Transverse colon (tissue), 4 donors: ENCODE measurements at regions not wholly inside any gene's neighbourhood (a gene's known extent, or its start where the extent isn't known, plus 50 kb on each side); places are given as distances from the start of the nearest gene placed in this dataset.

Source experiments
- DNase-seq: peaks from one replicate; pipeline ENCODE4 v3.0.0-alpha.2; 2019
- H3K27ac ChIP-seq, 4 donors: fragments of 200-600 bp; sonication (generic); 2 replicates each; pipeline ENCODE4 v1.5.1; 2016 to 2018; ENCODE audit warnings: inconsistent platforms in 4 of 4
- H3K27me3 ChIP-seq: fragments of 200-600 bp; sonication (generic); 2 replicates; pipeline ENCODE4 v1.5.1; 2017; ENCODE audit warnings: inconsistent platforms
- H3K36me3 ChIP-seq, 4 donors: fragments of 200-600 bp; sonication (generic); 2 replicates each; pipeline ENCODE4 v1.5.1; 2017 to 2019; ENCODE audit warnings: inconsistent platforms in 4 of 4
- H3K4me1 ChIP-seq, 4 donors: fragments of 200-600 bp; sonication (generic); 2 replicates each; pipeline ENCODE4 v1.5.1; 2017 to 2020; ENCODE audit warnings: inconsistent platforms in 4 of 4
- H3K4me3 ChIP-seq, 4 donors: fragments of 200-600 bp; sonication (generic); 1 replicate in 1 of 4; 2 replicates in 3 of 4; pipeline versions ENCODE4 v1.5.1 to v1.6.1; 2017 to 2019; ENCODE audit warnings: inconsistent platforms in 4 of 4
- H3K9me3 ChIP-seq, 2 donors: fragments of 200-600 bp; sonication (generic); 2 replicates each; pipeline ENCODE4 v1.5.1; 2017 to 2019; ENCODE audit warnings: inconsistent platforms in 2 of 2
- EP300 ChIP-seq: sonication (generic); formaldehyde crosslinking; IDR thresholded peaks from one replicate; pipeline ENCODE4 v1.6.1; 2017; ENCODE audit warnings: antibody characterized with exemption, low read depth
- POLR2A ChIP-seq: fragments of 450-650 bp; IDR thresholded peaks from one replicate; pipeline ENCODE4 v1.6.1; 2016; ENCODE audit warnings: antibody characterized with exemption, mild to moderate bottlenecking, moderate library complexity
- POLR2AphosphoS5 ChIP-seq, 3 donors: sonication (generic); formaldehyde crosslinking; IDR thresholded peaks; one replicate each; pipeline ENCODE4 v1.6.1; 2016; ENCODE audit warnings: antibody characterized with exemption in 3 of 3
- WGBS, 2 donors: methylation state at CpG; one replicate each; pipeline ENCODE4 v1.1.5; 2018; ENCODE audit warnings: low coverage in 1 of 2; 5-methylcytosine and 5-hydroxymethylcytosine counted together
- in situ Hi-C, 4 donors: fragments of 200-750 bp; cut with MboI; loops; one replicate each; pipeline versions ENCODE4 v1.15.0 to v1.15.1; 2017; ENCODE audit warnings: low sequenced_read_pairs in 3 of 4, low pct_ligation_motif_present in 1 of 4, low pct_unique_long_range_greater_than_20kb in 1 of 4
- intact Hi-C: fragments of 100-400 bp; cut with DNase I; formaldehyde crosslinking; loops from one replicate; pipeline ENCODE4 v1.15.1; 2023; ENCODE audit warnings: low total_unique reads
- TF ChIP-seq, protein P1 (sequence below), 5 experiments: fragments of 200-600 bp in 3 of 5; fragments of 450-650 bp in 2 of 5; sonication (generic) in 3 of 5; IDR thresholded peaks; 1 replicate in 2 of 5; 2 replicates in 3 of 5; pipeline ENCODE4 v1.5.1; 2016 to 2017; ENCODE audit warnings: antibody characterized with exemption in 5 of 5, inconsistent platforms in 3 of 5, mild to moderate bottlenecking in 2 of 5, moderate library complexity in 1 of 5

DNA sequence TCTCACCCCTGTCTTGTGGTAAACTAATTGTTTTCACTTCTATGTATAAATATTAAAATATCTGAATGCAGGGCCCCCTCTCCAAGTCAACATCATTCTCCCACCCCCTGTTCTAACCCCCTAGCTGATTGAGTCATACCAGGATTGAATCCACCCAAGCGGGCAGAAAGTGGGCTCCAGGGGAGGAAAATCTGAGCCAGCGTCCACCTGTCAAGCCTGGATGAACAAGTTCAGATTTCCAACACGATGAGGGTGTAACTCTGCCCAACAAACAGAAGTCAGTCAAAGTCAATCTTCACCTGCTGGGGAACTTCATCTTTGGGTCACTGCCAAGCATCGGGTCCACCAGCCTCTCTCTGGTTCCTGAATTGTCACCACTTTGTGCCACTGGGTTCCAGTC lies 162.9 kb upstream of the CELF2 start:
- Histone ChIP-seq H3K4me1 (no peaks in the 10 kb centered on the region), H3K9me3 (no peaks in the 10 kb centered on the region), H3K27ac (no peak overlapping the region), H3K4me3 (no peak overlapping the region), H3K27me3 (no peaks in the 10 kb centered on the region), H3K36me3 (no peaks in the 10 kb centered on the region)
- TF ChIP-seq, protein P1, sequence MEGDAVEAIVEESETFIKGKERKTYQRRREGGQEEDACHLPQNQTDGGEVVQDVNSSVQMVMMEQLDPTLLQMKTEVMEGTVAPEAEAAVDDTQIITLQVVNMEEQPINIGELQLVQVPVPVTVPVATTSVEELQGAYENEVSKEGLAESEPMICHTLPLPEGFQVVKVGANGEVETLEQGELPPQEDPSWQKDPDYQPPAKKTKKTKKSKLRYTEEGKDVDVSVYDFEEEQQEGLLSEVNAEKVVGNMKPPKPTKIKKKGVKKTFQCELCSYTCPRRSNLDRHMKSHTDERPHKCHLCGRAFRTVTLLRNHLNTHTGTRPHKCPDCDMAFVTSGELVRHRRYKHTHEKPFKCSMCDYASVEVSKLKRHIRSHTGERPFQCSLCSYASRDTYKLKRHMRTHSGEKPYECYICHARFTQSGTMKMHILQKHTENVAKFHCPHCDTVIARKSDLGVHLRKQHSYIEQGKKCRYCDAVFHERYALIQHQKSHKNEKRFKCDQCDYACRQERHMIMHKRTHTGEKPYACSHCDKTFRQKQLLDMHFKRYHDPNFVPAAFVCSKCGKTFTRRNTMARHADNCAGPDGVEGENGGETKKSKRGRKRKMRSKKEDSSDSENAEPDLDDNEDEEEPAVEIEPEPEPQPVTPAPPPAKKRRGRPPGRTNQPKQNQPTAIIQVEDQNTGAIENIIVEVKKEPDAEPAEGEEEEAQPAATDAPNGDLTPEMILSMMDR (IDR thresholded peaks at IDR 0.05), result no peak
- TF ChIP-seq POLR2A (no peak), POLR2AphosphoS5 (IDR thresholded peaks at IDR 0.05) (no peak), EP300 (no peak)
- DNase-seq, result no peak
- 76% methylated on average over 4 of the region's 4 CpGs; no CpG with 5 or more reads in 1 of the 2 donors for WGBS, 2 donors
- intact Hi-C loops, result no loop called here
- in situ Hi-C loops, result no loop called here

DNA sequence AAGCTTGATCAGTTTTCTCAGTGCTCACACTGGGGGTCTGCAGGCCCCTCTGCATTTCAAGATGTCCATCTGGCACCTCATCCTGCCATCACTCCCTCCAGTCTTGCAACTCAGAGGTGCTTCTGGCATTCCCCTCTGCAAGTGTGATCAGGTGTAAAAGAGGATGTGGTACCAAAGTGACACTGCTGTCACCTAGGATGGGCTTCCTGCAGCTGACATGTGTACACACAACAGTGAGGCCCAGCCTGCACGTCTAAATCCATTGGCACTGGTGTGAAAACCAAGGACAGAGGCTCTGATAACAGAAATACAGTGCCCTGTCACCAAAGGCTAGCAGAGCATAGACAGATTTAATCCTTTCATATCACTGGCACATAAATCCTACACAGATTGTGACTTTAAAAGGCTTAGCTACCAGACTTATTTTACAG lies 162.5 kb upstream of the CELF2 start:
- TF ChIP-seq POLR2A (no peak), EP300 (no peak), POLR2AphosphoS5 (IDR thresholded peaks at IDR 0.05) (no peak)
- TF ChIP-seq, protein P1 (IDR thresholded peaks at IDR 0.05), result no peak
- intact Hi-C loops, result no loop called here

DNA sequence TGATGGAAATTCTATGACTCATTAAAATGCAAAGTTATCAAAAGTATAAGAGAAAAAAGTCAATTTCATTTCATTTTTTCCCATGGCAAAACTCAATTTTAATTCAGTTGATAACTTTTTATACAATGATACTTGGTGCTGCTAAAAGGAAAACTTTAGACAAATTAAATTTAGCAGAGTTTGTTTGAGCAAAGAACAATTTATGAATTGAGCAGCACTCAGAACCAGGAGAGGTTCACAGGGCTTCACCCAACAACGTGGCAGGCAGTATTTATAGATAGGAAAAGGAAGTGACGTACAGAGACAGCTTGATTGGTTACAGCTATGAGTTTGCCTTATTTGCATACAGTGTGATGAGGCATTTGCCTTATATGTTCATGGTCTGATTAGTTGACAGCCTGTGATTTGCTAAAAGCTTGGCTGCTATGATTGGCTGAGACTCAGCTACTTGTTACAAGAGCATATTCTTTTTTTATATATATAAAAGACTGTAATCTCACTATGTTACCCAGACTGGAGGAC lies 157.2 kb upstream of the CELF2 start:
- H3K36me3 ChIP-seq, result no peaks in the 10 kb centered on the region
- intact Hi-C loops, result no loop called here
- TF ChIP-seq EP300 (no peak), POLR2A (no peak), POLR2AphosphoS5 (IDR thresholded peaks at IDR 0.05) (no peak)
- TF ChIP-seq, protein P1 (IDR thresholded peaks at IDR 0.05), result no peak
- no peaks in the 10 kb centered on the region for H3K27me3 ChIP-seq
- no peak overlapping the region for H3K4me3 ChIP-seq
- no peaks in the 10 kb centered on the region for H3K9me3 ChIP-seq
- no peak overlapping the region for H3K27ac ChIP-seq
- no peaks in the 10 kb centered on the region for H3K4me1 ChIP-seq
- in situ Hi-C loops, result no loop called here
- no peak for DNase-seq
- WGBS, 2 donors, result 57 to 100% methylated on average over 2 of the region's 2 CpGs

More for the DNA sequence above, 162.5 kb upstream of the CELF2 start:
- Histone ChIP-seq H3K27me3 (no peaks in the 10 kb centered on the region), H3K36me3 (no peaks in the 10 kb centered on the region), H3K9me3 (no peaks in the 10 kb centered on the region), H3K4me1 (no peaks in the 10 kb centered on the region), H3K4me3 (no peak overlapping the region), H3K27ac (no peak overlapping the region)
- WGBS, 2 donors, result 13% methylated on average over 1 of the region's 1 CpG; no CpG with 5 or more reads in 1 of the 2 donors
- DNase-seq, result no peak
- in situ Hi-C loops, result no loop called here

DNA sequence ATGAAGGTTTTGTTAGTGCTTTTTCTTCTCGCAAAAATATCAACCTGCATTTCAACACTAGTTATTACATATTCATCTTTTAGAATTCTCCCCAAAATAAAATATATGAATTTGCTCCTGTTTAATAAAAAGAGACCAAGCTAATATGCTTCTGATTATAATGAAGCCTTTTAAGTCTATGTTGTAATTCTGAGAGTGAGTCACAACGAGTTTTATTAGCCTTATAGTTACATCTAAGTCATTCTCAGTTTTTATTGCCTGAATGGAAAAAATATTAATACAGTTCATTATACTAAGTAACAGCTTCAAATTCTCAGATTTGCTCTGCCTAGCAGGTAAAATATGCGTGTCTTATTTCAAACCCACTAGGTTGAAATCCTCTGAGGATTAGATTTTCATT lies 152.4 kb upstream of the CELF2 start:
- no peak for DNase-seq
- in situ Hi-C loops, result no loop called here
- Histone ChIP-seq H3K4me3 (no peak overlapping the region), H3K27ac (no peak overlapping the region), H3K4me1 (no peaks in the 10 kb centered on the region), H3K36me3 (no peaks in the 10 kb centered on the region), H3K27me3 (no peaks in the 10 kb centered on the region), H3K9me3 (no peaks in the 10 kb centered on the region)
- 59 to 74% methylated on average over 3 of the region's 3 CpGs for WGBS, 2 donors
- intact Hi-C loops, result no loop called here
- TF ChIP-seq POLR2AphosphoS5 (IDR thresholded peaks at IDR 0.05), result no peak
- TF ChIP-seq POLR2A, result no peak
- TF ChIP-seq, protein P1 (IDR thresholded peaks at IDR 0.05), result no peak
- no peak for TF ChIP-seq EP300
